Transverse colon (tissue), 4 donors: ENCODE measurements at regions not wholly inside any gene's neighbourhood (a gene's known extent, or its start where the extent isn't known, plus 50 kb on each side); places are given as distances from the start of the nearest gene placed in this dataset.

Experiments
- DNase-seq: peaks from one replicate; pipeline ENCODE4 v3.0.0-alpha.2; 2019
- H3K27ac ChIP-seq, 4 donors: fragments of 200-600 bp; sonication (generic); 2 replicates each; pipeline ENCODE4 v1.5.1; 2016 to 2018; ENCODE audit warnings: inconsistent platforms in 4 of 4
- H3K27me3 ChIP-seq: fragments of 200-600 bp; sonication (generic); 2 replicates; pipeline ENCODE4 v1.5.1; 2017; ENCODE audit warnings: inconsistent platforms
- H3K36me3 ChIP-seq, 4 donors: fragments of 200-600 bp; sonication (generic); 2 replicates each; pipeline ENCODE4 v1.5.1; 2017 to 2019; ENCODE audit warnings: inconsistent platforms in 4 of 4
- H3K4me1 ChIP-seq, 4 donors: fragments of 200-600 bp; sonication (generic); 2 replicates each; pipeline ENCODE4 v1.5.1; 2017 to 2020; ENCODE audit warnings: inconsistent platforms in 4 of 4
- H3K4me3 ChIP-seq, 4 donors: fragments of 200-600 bp; sonication (generic); 1 replicate in 1 of 4; 2 replicates in 3 of 4; pipeline versions ENCODE4 v1.5.1 to v1.6.1; 2017 to 2019; ENCODE audit warnings: inconsistent platforms in 4 of 4
- H3K9me3 ChIP-seq, 2 donors: fragments of 200-600 bp; sonication (generic); 2 replicates each; pipeline ENCODE4 v1.5.1; 2017 to 2019; ENCODE audit warnings: inconsistent platforms in 2 of 2
- CTCF ChIP-seq, 5 experiments: fragments of 200-600 bp in 3 of 5; fragments of 450-650 bp in 2 of 5; sonication (generic) in 3 of 5; IDR thresholded peaks; 1 replicate in 2 of 5; 2 replicates in 3 of 5; pipeline ENCODE4 v1.5.1; 2016 to 2017; ENCODE audit warnings: antibody characterized with exemption in 5 of 5, inconsistent platforms in 3 of 5, mild to moderate bottlenecking in 2 of 5, moderate library complexity in 1 of 5
- EP300 ChIP-seq: sonication (generic); formaldehyde crosslinking; IDR thresholded peaks from one replicate; pipeline ENCODE4 v1.6.1; 2017; ENCODE audit warnings: antibody characterized with exemption, low read depth
- POLR2A ChIP-seq: fragments of 450-650 bp; IDR thresholded peaks from one replicate; pipeline ENCODE4 v1.6.1; 2016; ENCODE audit warnings: antibody characterized with exemption, mild to moderate bottlenecking, moderate library complexity
- POLR2AphosphoS5 ChIP-seq, 3 donors: sonication (generic); formaldehyde crosslinking; IDR thresholded peaks; one replicate each; pipeline ENCODE4 v1.6.1; 2016; ENCODE audit warnings: antibody characterized with exemption in 3 of 3
- WGBS, 2 donors: methylation state at CpG; one replicate each; pipeline ENCODE4 v1.1.5; 2018; ENCODE audit warnings: low coverage in 1 of 2; 5-methylcytosine and 5-hydroxymethylcytosine counted together
- in situ Hi-C, 4 donors: fragments of 200-750 bp; cut with MboI; loops; one replicate each; pipeline versions ENCODE4 v1.15.0 to v1.15.1; 2017; ENCODE audit warnings: low sequenced_read_pairs in 3 of 4, low pct_ligation_motif_present in 1 of 4, low pct_unique_long_range_greater_than_20kb in 1 of 4
- intact Hi-C: fragments of 100-400 bp; cut with DNase I; formaldehyde crosslinking; loops from one replicate; pipeline ENCODE4 v1.15.1; 2023; ENCODE audit warnings: low total_unique reads

DNA sequence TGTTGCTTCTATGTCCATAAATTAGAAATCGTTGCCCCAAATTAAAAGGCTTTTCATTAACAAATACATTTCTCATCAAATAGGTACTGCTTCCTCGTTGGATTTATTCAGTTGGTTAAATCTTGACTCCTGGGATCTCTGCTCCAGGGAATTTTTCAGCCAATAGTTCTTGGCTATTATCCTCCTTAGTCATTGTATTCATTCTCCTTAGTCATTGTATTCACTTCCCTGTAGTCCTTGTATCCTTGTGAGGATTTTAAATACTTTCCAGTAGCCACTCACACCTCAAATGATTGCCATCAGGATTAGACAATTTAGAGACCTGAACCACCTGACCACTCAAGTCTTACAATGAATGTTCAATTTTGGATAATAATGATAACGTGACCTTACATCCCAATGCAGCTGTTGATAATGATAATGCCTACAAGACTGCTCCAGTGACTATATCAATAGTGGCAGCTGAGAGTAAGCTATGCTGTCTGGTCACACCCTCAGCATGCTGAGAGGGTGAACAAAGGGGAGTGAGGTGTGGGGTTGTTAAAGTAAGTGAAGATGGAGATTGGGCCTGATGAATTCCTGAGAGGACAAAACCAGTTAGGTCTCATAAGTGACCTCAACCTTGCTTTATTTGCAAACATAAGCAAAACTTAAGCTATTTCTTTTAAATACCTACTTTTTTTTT is 193.7 kb upstream of the RTL1 start:
- TF ChIP-seq EP300: no peak
- TF ChIP-seq POLR2A: no peak
- TF ChIP-seq CTCF (IDR thresholded peaks at IDR 0.05): no peak
- no peak for TF ChIP-seq POLR2AphosphoS5 (IDR thresholded peaks at IDR 0.05)
- in situ Hi-C loops: no loop called here

DNA sequence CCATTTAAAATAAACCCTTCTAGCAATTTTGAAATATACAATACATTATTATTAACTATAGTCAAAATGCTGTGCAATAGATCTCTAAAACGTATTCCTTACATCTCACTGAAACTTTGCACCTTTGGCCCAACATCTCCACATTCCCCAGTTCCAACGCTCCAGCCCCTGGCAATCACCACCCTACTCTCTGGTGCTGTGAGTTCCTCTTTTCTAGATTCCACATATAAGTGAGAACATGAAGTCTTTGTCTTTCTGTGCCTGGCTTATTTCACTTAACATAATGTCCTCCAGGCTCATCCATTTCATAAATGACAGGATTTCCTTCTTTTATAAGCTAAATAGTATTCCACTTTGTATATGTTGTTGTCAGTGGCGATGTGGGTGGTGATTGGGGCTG is 194.7 kb upstream of the RTL1 start:
- Histone ChIP-seq H3K27ac (no peak overlapping the region), H3K4me3 (no peak overlapping the region), H3K9me3 (peaks cover 3 to 4% of the 10 kb centered on the region in 2 donors), H3K4me1 (no peaks in the 10 kb centered on the region), H3K36me3 (no peaks in the 10 kb centered on the region), H3K27me3 (peaks cover 7% of the 10 kb centered on the region)
- no peak for DNase-seq
- intact Hi-C loops: no loop called here
- in situ Hi-C loops: no loop called here
- WGBS, 2 donors: 53 to 54% methylated on average over 3 of the region's 3 CpGs
- TF ChIP-seq POLR2A: no peak
- no peak for TF ChIP-seq EP300
- TF ChIP-seq POLR2AphosphoS5 (IDR thresholded peaks at IDR 0.05): no peak
- TF ChIP-seq CTCF (IDR thresholded peaks at IDR 0.05): no peak

More for the DNA sequence above, 193.7 kb upstream of the RTL1 start:
- Histone ChIP-seq H3K4me3 (no peak overlapping the region), H3K4me1 (no peaks in the 10 kb centered on the region), H3K27me3 (peaks cover 7% of the 10 kb centered on the region), H3K36me3 (no peaks in the 10 kb centered on the region), H3K9me3 (peaks cover 3 to 4% of the 10 kb centered on the region in 2 donors), H3K27ac (no peak overlapping the region)
- no peak for DNase-seq
- intact Hi-C loops: no loop called here
- WGBS, 2 donors: 52 to 66% methylated on average over 3 of the region's 3 CpGs

GRCh38 chr14:101098641-101099040 is 195.1 kb upstream of the RTL1 start:
- WGBS, 2 donors: 21 to 31% methylated on average over 2 of the region's 2 CpGs
- in situ Hi-C loops: no loop called here

More at GRCh38 chr14:101098641-101099040, 195.1 kb upstream of the RTL1 start:
- no peak for DNase-seq
- intact Hi-C loops: no loop called here
- Histone ChIP-seq H3K36me3 (no peaks in the 10 kb centered on the region), H3K27me3 (peaks cover 7% of the 10 kb centered on the region), H3K4me1 (no peaks in the 10 kb centered on the region), H3K9me3 (peaks cover 3 to 4% of the 10 kb centered on the region in 2 donors), H3K4me3 (no peak overlapping the region), H3K27ac (no peak overlapping the region)
- TF ChIP-seq POLR2AphosphoS5 (IDR thresholded peaks at IDR 0.05): no peak
- no peak for TF ChIP-seq POLR2A
- TF ChIP-seq EP300: no peak
- no peak for TF ChIP-seq CTCF (IDR thresholded peaks at IDR 0.05)
